ENCODE measurements at regions not wholly inside any gene's neighbourhood (a gene's known extent, or its start where the extent isn't known, plus 50 kb on each side); places are given as distances from the start of the nearest gene placed in this dataset.

DNA sequence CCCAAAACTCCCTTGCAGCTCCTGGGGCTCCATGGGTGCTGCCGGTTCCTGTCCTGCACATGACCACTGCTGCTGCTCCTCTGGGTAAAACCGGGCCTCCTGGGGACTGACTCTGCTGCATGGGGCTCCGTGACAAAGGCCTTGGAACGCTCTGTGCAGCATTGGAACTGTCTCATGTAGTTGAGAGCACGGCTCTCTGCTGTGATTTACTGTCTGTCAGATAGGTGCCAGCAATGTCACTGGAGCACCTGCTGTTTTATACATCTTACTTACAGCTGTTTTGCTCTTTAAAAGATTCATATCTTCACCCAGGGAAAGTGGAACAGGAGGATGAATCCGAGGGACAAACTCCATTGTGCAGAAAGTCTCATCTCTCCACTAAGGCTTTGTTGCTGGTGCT, 138.1 kb downstream of the YIPF5 start:
- Histone ChIP-seq H2BK5ac (ENCODE audit: insufficient read length, low read length) (no peak overlapping the region), H3K14ac (ENCODE audit: insufficient read depth, low read length) (no peak overlapping the region), H2BK15ac (ENCODE audit: low read depth, low read length) (no peak overlapping the region), H2AK5ac (ENCODE audit: insufficient read length, low read length) (no peak overlapping the region), H4K5ac (ENCODE audit: insufficient read length, low read depth, low read length) (no peak overlapping the region), H2AFZ (ENCODE audit: low read length) (no peak overlapping the region), H3K27me3 (ENCODE audit: insufficient read depth, low read length) (no peaks in the 10 kb centered on the region), H3K27ac (ENCODE audit: insufficient read length, low read depth, low read length) (no peak overlapping the region), H3K79me2 (ENCODE audit: insufficient read depth, low read length) (no peaks in the 10 kb centered on the region), H3K4me1 (ENCODE audit: insufficient read depth, low read length) (no peaks in the 10 kb centered on the region), H4K91ac (ENCODE audit: insufficient read length, low read depth, low read length) (no peak overlapping the region), H4K20me1 (ENCODE audit: control insufficient read depth, insufficient read depth, insufficient read length) (no peaks in the 10 kb centered on the region), H3T11ph (ENCODE audit: low read length) (no peak overlapping the region), H4K8ac (replicated peaks; ENCODE audit: insufficient read length, low read depth, low read length) (no peak overlapping the region), H2BK12ac (ENCODE audit: insufficient read length, low read depth, low read length) (no peak overlapping the region), H3K56ac (ENCODE audit: insufficient read length, low read depth, low read length) (no peak overlapping the region), H3K4ac (ENCODE audit: low read depth, low read length) (no peak overlapping the region), H3K9ac (ENCODE audit: extremely low read depth, insufficient read length, low read length) (no peak overlapping the region), H3K23ac (ENCODE audit: insufficient read length, low read depth, low read length) (no peak overlapping the region), H3K9me3 (ENCODE audit: control insufficient read depth, low read depth, low read length) (no peaks in the 10 kb centered on the region), H2BK20ac (ENCODE audit: low read depth, low read length, poor library complexity, severe bottlenecking) (no peak overlapping the region), H2BK120ac (ENCODE audit: low read depth, low read length, poor library complexity, severe bottlenecking) (no peak overlapping the region), H3K4me2 (ENCODE audit: insufficient read depth, insufficient read length, low read length) (no peak overlapping the region), H3K18ac (ENCODE audit: insufficient read length, low read depth, low read length) (no peak overlapping the region), H3K23me2 (ENCODE audit: insufficient read length, low read depth, low read length, poor library complexity, severe bottlenecking) (no peaks in the 10 kb centered on the region), H3K79me1 (ENCODE audit: insufficient read depth, low read depth, low read length, poor library complexity, severe bottlenecking) (no peaks in the 10 kb centered on the region)
- no peaks in the 10 kb centered on the region for H3K36me3 Mint-ChIP-seq (ENCODE audit: insufficient read depth in 1 of 3, low read depth in 3 of 3)
- DNase-seq: no peak
- no CpG with 5 or more reads among the region's 6 CpGs for WGBS (ENCODE audit: extremely low coverage, insufficient read length, low lambda C conversion rate)
- no peak overlapping the region for H3K4me3 Mint-ChIP-seq
- no peak for TF ChIP-seq CTCF (conservative IDR thresholded peaks at IDR 0.05)
- no peaks in the 10 kb centered on the region for H3K27me3 Mint-ChIP-seq (ENCODE audit: low read depth)
- H3K4me1 Mint-ChIP-seq: peaks cover 0 to 2% of the 10 kb centered on the region in 2 experiments; a peak in 1 of 4 replicates
- H3K27ac Mint-ChIP-seq: no peak overlapping the region
- no peaks in the 10 kb centered on the region for H3K9me3 Mint-ChIP-seq
